Adipocyte (in vitro differentiated cells): ENCODE measurements at regions not wholly inside any gene's neighbourhood (a gene's known extent, or its start where the extent isn't known, plus 50 kb on each side); places are given as distances from the start of the nearest gene placed in this dataset.

ENCODE experiments used
- DNase-seq: peaks from one replicate; pipeline ENCODE4 v3.0.0-alpha.2; 2015; ENCODE audit warnings: low read depth
- H3K27me3 ChIP-seq: replicated peaks from 2 replicates; pipeline ENCODE4 v1.7.0; 2013; ENCODE audit warnings: mild to moderate bottlenecking, low read length, moderate library complexity; ENCODE audit not compliant: control insufficient read depth, insufficient read depth
- H3K36me3 ChIP-seq: 2 replicates; pipeline ENCODE4 v1.7.0; 2013; ENCODE audit warnings: low read length, mild to moderate bottlenecking, moderate library complexity; ENCODE audit not compliant: control insufficient read depth, insufficient read depth, severe bottlenecking
- H3K4me1 ChIP-seq: 2 replicates; pipeline ENCODE4 v1.7.0; 2013; ENCODE audit warnings: mild to moderate bottlenecking, low read length, moderate library complexity; ENCODE audit not compliant: control insufficient read depth, insufficient read depth
- H3K4me3 ChIP-seq: 2 replicates; pipeline ENCODE4 v1.7.0; 2013; ENCODE audit warnings: mild to moderate bottlenecking, low read length, moderate library complexity
- H3K9ac ChIP-seq: 2 replicates; pipeline ENCODE4 v1.7.0; 2013; ENCODE audit warnings: mild to moderate bottlenecking, low read length, moderate library complexity
- H3K9me3 ChIP-seq: 2 replicates; pipeline ENCODE4 v1.7.0; 2013; ENCODE audit warnings: mild to moderate bottlenecking, low read length, moderate library complexity; ENCODE audit not compliant: control insufficient read depth

DNA sequence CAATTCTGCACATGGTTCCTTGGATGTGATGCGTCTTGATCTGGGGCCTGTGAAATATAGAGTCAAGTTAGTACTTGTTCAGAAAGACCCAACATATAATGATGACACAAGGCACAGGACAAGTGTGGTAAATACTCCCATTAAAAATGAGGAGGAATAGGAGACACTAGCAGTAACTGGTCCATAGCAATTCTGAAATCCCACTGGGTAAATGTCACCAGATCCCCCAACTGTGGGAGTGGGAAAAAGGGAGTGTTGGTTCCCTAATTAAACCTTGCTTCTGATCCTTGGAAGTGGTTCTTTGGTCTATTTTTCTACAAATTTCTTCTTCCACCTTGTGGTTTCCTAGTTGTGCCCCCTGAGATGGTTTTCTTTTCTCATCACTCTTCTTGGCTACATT, 62.5 kb upstream of the NRP1 start:
- Histone ChIP-seq H3K27me3 (no peaks in the 10 kb centered on the region), H3K4me3 (no peak overlapping the region), H3K4me1 (no peaks in the 10 kb centered on the region), H3K36me3 (no peaks in the 10 kb centered on the region), H3K9me3 (peaks cover 20% of the 10 kb centered on the region), H3K9ac (no peak overlapping the region)
- no peak for DNase-seq

DNA sequence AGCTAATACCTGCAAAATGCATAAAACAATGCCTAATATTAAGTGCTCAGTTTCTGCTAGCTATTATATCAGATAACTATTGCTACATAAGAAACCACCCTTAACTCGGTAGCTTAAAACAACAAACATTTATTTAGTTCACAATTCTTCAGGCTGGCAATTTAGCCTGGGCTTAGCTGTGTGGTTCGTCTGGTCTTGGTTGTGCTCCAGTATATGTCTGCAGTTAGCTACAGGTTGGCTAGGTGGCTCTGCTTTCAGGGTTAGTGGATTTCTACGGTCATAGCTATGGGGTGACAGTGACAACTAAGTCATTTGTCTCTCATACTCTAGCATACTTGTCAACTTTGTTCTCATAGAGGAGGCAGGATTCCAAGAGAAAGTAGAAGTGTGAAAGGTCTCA, 61.8 kb upstream of the NRP1 start:
- Histone ChIP-seq H3K9ac (no peak overlapping the region), H3K4me1 (no peaks in the 10 kb centered on the region), H3K9me3 (peaks cover 20% of the 10 kb centered on the region), H3K36me3 (no peaks in the 10 kb centered on the region), H3K27me3 (no peaks in the 10 kb centered on the region), H3K4me3 (no peak overlapping the region)
- DNase-seq: no peak

DNA sequence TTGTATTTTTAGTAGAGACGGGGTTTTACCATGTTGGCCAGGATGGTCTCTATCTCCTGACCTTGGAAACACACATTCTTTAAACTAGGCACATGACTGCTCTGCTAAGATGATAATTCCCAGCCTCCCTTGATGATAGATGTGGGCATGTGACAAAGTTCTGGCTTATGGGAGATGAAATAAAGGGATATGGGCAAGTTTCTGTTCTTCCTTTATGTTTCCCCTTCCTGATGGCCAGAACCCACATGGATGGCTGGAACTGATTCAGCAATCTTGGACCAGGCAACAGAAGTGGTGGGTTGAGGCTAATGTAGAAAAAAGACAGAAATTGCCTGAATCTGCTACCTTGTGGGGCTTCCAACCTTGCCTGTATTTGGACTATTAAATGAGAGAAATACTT, 60.7 kb upstream of the NRP1 start:
- Histone ChIP-seq H3K9ac (no peak overlapping the region), H3K4me3 (no peak overlapping the region), H3K4me1 (no peaks in the 10 kb centered on the region), H3K36me3 (no peaks in the 10 kb centered on the region), H3K9me3 (peaks cover 20% of the 10 kb centered on the region), H3K27me3 (no peaks in the 10 kb centered on the region)
- DNase-seq: no peak

DNA sequence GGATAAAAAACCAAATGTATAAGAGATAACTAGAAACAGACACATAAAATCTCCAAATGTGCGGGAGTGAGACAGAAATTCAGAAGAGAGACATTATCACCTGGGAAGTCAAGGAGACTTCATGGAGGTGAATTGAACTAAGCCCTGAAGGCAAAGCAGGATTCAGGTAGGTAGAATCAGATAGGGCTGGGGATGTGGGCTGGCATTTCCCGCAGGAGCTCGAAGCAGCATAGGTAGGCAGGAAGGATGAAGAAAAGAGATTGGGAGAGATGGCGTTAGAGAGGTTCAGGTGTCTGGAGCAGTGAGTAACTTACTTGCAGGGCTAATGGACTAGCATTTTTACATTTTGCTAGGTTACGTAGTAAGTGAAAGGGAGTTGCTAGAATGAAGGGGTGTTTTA, 58.2 kb upstream of the NRP1 start:
- H3K4me1 ChIP-seq: peaks cover 11% of the 10 kb centered on the region
- no peak for DNase-seq

DNA sequence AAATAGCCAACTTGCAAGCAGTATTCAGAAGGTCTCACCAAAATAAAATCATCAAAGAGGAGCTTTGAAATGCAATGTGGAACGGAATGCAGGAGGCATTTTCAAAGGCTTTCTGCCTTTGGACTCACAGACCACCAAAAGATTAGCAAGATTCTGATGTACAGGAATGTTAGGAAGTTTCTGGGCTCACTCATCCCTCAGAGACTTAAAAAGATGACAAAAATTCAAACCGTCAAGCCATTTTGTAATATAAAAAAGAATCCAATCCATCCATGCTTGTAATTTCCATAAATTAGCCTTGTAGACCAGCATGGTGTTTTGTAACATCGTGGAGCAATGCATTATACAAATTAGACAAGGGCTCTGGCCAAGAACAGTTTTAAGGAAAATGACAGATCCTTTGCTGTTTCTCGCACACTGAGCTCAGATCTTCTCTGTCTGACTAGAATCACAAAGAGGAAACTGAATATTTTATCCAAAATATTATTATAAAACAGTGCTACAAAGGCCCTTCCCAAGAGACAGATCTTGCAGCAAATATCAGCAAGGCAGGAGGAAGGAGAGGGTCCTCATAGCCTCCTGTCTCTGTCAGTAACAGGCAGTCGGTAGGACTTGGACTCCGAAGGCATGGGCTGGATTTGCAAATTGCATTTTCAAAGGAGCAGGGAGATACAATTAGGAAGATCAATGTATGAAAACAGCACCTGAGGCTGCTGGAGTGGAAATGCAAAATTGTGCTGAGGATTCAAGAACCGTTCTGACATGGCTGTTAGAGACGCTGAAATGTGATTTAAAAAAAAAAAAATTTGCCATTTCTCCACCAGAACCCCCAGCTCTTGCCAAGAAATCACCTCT, 57.4 kb upstream of the NRP1 start:
- no peak overlapping the region for H3K9ac ChIP-seq
- H3K4me3 ChIP-seq: no peak overlapping the region
- H3K4me1 ChIP-seq: peaks cover 14% of the 10 kb centered on the region
- no peaks in the 10 kb centered on the region for H3K36me3 ChIP-seq
- H3K27me3 ChIP-seq: no peaks in the 10 kb centered on the region
- H3K9me3 ChIP-seq: peaks cover 10% of the 10 kb centered on the region
- DNase-seq: peak; percentile 49

More for the DNA sequence above, 58.2 kb upstream of the NRP1 start:
- Histone ChIP-seq H3K9me3 (peaks cover 19% of the 10 kb centered on the region), H3K27me3 (no peaks in the 10 kb centered on the region), H3K9ac (no peak overlapping the region), H3K36me3 (no peaks in the 10 kb centered on the region), H3K4me3 (no peak overlapping the region)

DNA sequence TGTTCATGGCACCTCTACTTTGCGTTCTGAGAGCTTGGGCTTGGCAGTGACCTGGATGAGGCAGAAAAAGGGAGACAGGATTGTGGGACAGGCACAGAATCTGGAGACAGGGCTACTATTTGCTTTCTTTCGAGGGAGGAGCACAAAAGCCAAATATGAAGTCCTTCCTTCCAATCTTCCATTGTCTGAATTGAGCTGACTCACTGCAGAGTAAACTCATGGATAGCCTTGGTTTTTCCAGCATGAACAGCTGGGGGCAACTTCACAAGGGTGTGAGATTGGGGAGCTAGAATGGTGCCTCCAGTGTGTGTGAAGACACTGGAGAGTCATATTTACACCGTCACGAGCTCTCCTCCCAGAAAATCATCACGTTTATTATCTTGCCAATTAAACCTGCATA, 55.6 kb upstream of the NRP1 start:
- H3K27me3 ChIP-seq: no peaks in the 10 kb centered on the region
- H3K4me1 ChIP-seq: peaks cover 17% of the 10 kb centered on the region
- H3K9me3 ChIP-seq: no peaks in the 10 kb centered on the region
- no peak for DNase-seq
- no peaks in the 10 kb centered on the region for H3K36me3 ChIP-seq
- no peak overlapping the region for H3K9ac ChIP-seq
- no peak overlapping the region for H3K4me3 ChIP-seq

DNA sequence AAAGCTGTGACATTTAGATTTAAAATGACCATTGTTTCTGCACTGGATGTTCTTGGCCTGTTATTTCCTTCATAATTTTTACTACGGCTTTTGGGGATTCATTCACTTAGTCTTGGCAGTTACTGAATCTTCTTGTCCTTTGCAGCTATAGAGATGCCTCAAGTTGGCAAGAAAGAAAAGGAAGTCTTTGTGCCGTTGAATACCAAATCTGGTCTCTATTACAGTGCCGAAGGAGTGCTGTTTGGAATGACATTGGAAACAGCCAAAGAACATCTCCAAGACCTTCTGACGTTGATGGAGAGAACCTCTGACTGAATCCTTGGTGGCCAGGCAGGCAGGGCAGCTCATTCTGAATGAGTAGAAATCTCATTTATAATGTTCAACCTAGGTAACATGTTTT, 54.3 kb upstream of the NRP1 start:
- H3K36me3 ChIP-seq: no peaks in the 10 kb centered on the region
- no peak overlapping the region for H3K9ac ChIP-seq
- DNase-seq: no peak
- H3K27me3 ChIP-seq: no peaks in the 10 kb centered on the region
- H3K9me3 ChIP-seq: no peaks in the 10 kb centered on the region
- H3K4me1 ChIP-seq: peaks cover 17% of the 10 kb centered on the region
- H3K4me3 ChIP-seq: no peak overlapping the region

DNA sequence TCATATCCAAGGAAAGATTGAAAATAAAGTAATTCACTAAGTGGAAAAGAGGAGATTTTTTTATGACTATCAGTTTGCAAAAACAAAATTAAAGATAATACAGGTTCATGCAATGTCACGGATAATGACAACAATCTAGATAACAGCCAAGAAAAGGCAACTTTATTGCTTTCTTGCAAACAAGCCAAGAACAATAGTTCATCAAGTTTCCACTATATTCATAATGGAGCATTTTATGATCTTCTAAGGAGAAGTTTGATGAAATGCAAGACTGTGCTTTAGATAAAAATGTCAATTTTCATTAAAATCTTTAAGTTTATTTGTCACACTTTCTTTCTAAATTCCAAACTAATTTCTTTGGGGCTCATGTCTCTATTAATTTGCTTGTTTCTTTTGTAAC, 53.9 kb upstream of the NRP1 start:
- Histone ChIP-seq H3K27me3 (no peaks in the 10 kb centered on the region), H3K4me3 (no peak overlapping the region), H3K9ac (no peak overlapping the region), H3K9me3 (no peaks in the 10 kb centered on the region), H3K4me1 (peaks cover 17% of the 10 kb centered on the region), H3K36me3 (no peaks in the 10 kb centered on the region)
- DNase-seq: no peak

DNA sequence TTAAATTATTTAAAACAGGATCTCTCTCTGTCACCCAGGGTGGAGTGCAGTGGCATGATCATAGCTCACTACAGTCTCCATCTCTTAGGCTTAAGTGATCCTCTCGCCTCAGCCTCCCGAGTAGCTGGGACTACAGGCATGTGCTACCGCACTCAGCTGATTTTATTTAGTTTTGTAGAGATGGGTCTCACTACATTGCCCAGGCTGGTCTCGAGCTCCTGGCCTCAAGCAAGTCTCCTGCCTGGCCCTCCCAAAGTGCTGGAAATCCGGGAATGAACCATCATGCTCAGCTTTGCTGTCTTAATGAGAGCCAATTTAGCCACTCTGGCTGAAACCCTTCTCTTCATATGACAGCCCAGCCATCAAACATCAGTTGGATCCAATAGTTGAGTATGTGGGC, 53.3 kb upstream of the NRP1 start:
- Histone ChIP-seq H3K9ac (no peak overlapping the region), H3K36me3 (no peaks in the 10 kb centered on the region), H3K9me3 (no peaks in the 10 kb centered on the region), H3K4me3 (no peak overlapping the region), H3K27me3 (no peaks in the 10 kb centered on the region), H3K4me1 (peaks cover 24% of the 10 kb centered on the region)
- no peak for DNase-seq

DNA sequence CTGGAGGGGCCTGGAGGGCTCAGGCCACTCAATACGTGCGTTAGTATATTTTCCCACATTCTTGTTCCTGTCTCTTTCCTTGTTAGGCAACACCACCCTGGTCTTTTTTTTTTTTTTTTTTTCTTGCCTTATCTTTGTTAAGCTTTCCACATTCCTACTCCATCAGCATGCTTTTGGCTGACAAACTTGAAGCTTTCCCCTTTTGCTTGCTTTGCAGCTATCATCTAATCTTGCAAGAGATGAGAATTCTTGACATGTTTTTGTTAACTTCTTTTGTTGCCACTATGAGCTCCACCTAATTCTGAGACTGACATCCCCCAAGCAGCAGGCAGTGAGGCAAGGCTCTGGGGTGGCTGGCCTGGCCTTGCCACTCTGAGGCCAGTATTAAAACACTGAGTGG, 52.5 kb upstream of the NRP1 start:
- DNase-seq: peak; percentile 44
- no peak overlapping the region for H3K4me3 ChIP-seq

DNA sequence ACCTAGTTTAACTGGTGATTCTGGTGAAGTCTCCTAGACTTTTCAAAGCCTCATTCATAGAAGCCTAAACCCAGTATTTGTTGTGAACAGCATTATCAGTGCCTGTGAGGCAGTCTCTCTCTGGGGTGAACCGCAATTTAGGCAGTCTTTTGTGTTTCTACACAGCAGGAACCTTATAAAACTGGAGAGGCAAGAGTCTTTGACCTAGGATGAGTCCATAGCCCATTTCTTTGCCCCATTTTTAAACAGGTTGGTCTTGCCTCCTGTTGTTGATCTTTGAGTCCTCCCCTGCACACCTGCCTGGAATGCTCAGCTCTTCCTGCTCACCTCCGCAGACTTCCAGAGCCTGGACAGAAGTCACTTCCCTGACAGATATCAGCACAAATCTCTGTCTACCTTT, 51.2 kb upstream of the NRP1 start:
- no peaks in the 10 kb centered on the region for H3K9me3 ChIP-seq
- H3K27me3 ChIP-seq: no peaks in the 10 kb centered on the region

More for the DNA sequence above, 52.5 kb upstream of the NRP1 start:
- no peak overlapping the region for H3K9ac ChIP-seq
- no peaks in the 10 kb centered on the region for H3K27me3 ChIP-seq
- no peaks in the 10 kb centered on the region for H3K9me3 ChIP-seq
- peaks cover 31% of the 10 kb centered on the region for H3K4me1 ChIP-seq
- H3K36me3 ChIP-seq: no peaks in the 10 kb centered on the region

DNA sequence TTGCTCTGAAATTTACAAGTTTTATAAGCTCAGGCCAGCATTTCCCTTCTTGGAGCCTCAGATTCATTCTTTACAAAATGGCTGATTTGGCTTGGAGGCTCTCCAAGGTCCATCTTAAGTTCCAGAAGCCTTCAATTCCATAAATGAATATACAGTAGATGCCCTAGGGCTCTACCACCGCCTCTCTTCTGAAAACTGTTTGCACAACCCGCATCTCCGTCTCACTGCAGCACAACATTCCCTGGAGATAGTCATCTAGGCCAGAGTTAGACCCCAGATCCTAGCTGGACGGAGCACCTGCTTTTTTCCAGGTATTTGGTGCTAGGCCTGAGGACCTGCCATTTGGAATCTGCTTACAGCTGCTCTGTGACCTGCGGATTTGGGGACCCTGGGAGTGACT, 50.5 kb upstream of the NRP1 start:
- no peaks in the 10 kb centered on the region for H3K9me3 ChIP-seq
- H3K27me3 ChIP-seq: no peaks in the 10 kb centered on the region
- H3K4me3 ChIP-seq: no peak overlapping the region
- no peak overlapping the region for H3K9ac ChIP-seq
- no peaks in the 10 kb centered on the region for H3K36me3 ChIP-seq
- DNase-seq: no peak
- H3K4me1 ChIP-seq: peaks cover 38% of the 10 kb centered on the region

More for the DNA sequence above, 51.2 kb upstream of the NRP1 start:
- H3K4me3 ChIP-seq: no peak overlapping the region
- H3K36me3 ChIP-seq: no peaks in the 10 kb centered on the region
- H3K9ac ChIP-seq: no peak overlapping the region
- DNase-seq: no peak
- H3K4me1 ChIP-seq: peaks cover 38% of the 10 kb centered on the region
